Keratinocyte (primary cell): ENCODE measurements at regions not wholly inside any gene's neighbourhood (a gene's known extent, or its start where the extent isn't known, plus 50 kb on each side); places are given as distances from the start of the nearest gene placed in this dataset.

Experiments
- DNase-seq: peaks from one replicate; pipeline ENCODE4 v3.0.0-alpha.2; 2011; ENCODE audit warnings: low read depth, missing footprints, low spot score
- FAIRE-seq: peaks from 2 replicates; lab custom pipeline; 2011; peaks lifted over from hg19 to GRCh38; lab: Jason Lieb, UNC
- H2AFZ ChIP-seq: 2 replicates; pipeline ENCODE4 v1.6.0; 2012; ENCODE audit warnings: low read length, control low read depth, inconsistent platforms; ENCODE audit not compliant: control insufficient read depth
- H3K27ac ChIP-seq: 2 replicates; pipeline ENCODE4 v1.5.1; 2011; ENCODE audit warnings: low read length; ENCODE audit not compliant: control insufficient read depth, insufficient read depth
- H3K27me3 ChIP-seq: 3 replicates; pipeline ENCODE4 v1.6.0; 2011; ENCODE audit warnings: low read length; ENCODE audit not compliant: control insufficient read depth, insufficient read depth; ENCODE audit errors: extremely low read depth
- H3K36me3 ChIP-seq, 2 experiments: 2 replicates in 1 of 2; 3 replicates in 1 of 2; pipeline ENCODE4 v1.5.1; 2011; ENCODE audit warnings: low read length in 2 of 2, mild to moderate bottlenecking in 1 of 2; ENCODE audit not compliant: control insufficient read depth in 2 of 2, insufficient read depth in 2 of 2; ENCODE audit errors: extremely low read depth in 1 of 2
- H3K4me1 ChIP-seq: 3 replicates; pipeline ENCODE4 v1.5.1; 2011; ENCODE audit warnings: low read length; ENCODE audit not compliant: control insufficient read depth, insufficient read depth; ENCODE audit errors: extremely low read depth
- H3K4me2 ChIP-seq: 3 replicates; pipeline ENCODE4 v1.6.0; 2011; ENCODE audit warnings: low read depth, low read length; ENCODE audit not compliant: control insufficient read depth, insufficient read depth; ENCODE audit errors: extremely low read depth
- H3K4me3 ChIP-seq, 3 experiments: fragments of 200-600 bp in 1 of 3; sonication (generic) in 1 of 3; 2 replicates in 2 of 3; 3 replicates in 1 of 3; pipeline ENCODE4 v1.5.1; 2011 to 2016; ENCODE audit warnings: low read length in 3 of 3, mild to moderate bottlenecking in 3 of 3, control low read depth in 2 of 3, inconsistent platforms in 1 of 3, low read depth in 1 of 3, mixed read lengths in 1 of 3, mixed run types in 1 of 3, moderate library complexity in 1 of 3; ENCODE audit not compliant: control insufficient read depth in 2 of 3, insufficient read depth in 2 of 3; ENCODE audit errors: extremely low read depth in 1 of 3
- H3K79me2 ChIP-seq: 2 replicates; pipeline ENCODE4 v1.6.0; 2012; ENCODE audit warnings: low read length; ENCODE audit not compliant: control insufficient read depth, insufficient read depth
- H3K9ac ChIP-seq: 3 replicates; pipeline ENCODE4 v1.6.0; 2011; ENCODE audit warnings: low read length; ENCODE audit not compliant: control insufficient read depth, insufficient read depth; ENCODE audit errors: extremely low read depth
- H3K9me1 ChIP-seq: 3 replicates; pipeline ENCODE4 v1.6.0; 2011; ENCODE audit warnings: low read length; ENCODE audit not compliant: control insufficient read depth, insufficient read depth; ENCODE audit errors: extremely low read depth
- H3K9me3 ChIP-seq: 2 replicates; pipeline ENCODE4 v1.5.1; 2012; ENCODE audit warnings: low read depth, low read length; ENCODE audit not compliant: control insufficient read depth
- H4K20me1 ChIP-seq: 3 replicates; pipeline ENCODE4 v1.6.0; 2011; ENCODE audit warnings: low read length; ENCODE audit not compliant: control insufficient read depth, insufficient read depth; ENCODE audit errors: extremely low read depth
- EZH2 ChIP-seq: IDR thresholded peaks from one replicate; pipeline ENCODE4 v1.6.1; 2012; ENCODE audit warnings: inconsistent platforms, mild to moderate bottlenecking, low read length, moderate library complexity
- dilution Hi-C: fragments of 300-500 bp; cut with MboI; formaldehyde crosslinking; loops from one replicate; pipeline ENCODE4 v1.7.0; 2020; ENCODE audit warnings: low sequenced_read_pairs; ENCODE audit not compliant: extremely low pct_ligation_motif_present
- TF ChIP-seq, protein P1 (sequence below), 3 experiments: IDR thresholded peaks in 1 of 3; conservative IDR thresholded peaks in 1 of 3; optimal IDR thresholded peaks in 1 of 3; 2 replicates in 2 of 3; 3 replicates in 1 of 3; pipeline versions ENCODE3 to v1.5.1; 2011; ENCODE audit warnings: low read length in 3 of 3, mild to moderate bottlenecking in 3 of 3, moderate library complexity in 2 of 3, control low read depth in 1 of 3, inconsistent platforms in 1 of 3; ENCODE audit not compliant: insufficient read depth in 2 of 3; ENCODE audit errors: extremely low read depth in 1 of 3

DNA sequence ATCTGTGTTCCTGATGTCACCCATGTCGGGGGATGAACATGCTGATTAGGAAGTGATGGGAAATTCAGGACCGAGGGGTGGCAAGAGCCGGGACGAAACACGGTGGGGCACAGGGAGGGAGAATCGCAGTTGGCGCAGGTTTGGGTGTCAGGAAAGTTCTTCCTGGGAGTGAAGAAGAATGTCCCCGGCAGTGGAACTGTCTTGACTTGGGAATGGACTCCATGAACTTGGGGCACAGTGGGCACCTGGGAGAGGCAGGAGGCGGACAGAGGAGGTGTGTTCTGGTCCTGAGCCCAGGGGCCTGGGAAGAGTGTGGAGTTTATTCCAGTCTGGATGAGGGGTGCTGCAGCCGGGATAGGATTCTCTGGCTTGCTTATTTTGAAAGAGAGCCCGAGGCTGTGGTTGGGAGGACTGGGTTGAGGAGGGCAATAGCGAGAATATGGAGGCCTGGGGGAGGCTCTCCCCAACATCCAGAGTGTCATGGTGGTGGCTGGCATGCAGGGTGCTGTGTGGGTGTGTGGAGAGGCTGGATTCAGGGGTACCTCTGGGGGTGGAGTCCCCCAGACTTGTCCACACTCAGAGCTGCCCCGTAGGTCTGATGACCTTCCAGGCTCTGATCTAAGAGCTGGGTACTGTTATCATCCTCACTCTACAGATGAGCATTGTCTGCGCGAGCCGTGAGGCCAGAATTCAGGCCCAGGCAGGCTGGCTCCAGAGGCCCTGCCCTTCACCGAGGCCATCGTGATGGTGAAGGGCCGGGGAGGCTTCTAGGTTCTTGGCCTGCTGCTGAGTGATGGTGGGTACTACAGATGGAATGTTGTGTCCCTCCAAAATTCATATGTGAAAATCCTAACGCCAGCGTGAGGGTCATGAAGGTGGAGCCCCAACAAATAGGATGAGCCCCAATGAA lies 274.5 kb upstream of the C1orf174 start:
- dilution Hi-C loops = no loop called here
- no peak overlapping the region for H3K9ac ChIP-seq
- TF ChIP-seq, protein P1, sequence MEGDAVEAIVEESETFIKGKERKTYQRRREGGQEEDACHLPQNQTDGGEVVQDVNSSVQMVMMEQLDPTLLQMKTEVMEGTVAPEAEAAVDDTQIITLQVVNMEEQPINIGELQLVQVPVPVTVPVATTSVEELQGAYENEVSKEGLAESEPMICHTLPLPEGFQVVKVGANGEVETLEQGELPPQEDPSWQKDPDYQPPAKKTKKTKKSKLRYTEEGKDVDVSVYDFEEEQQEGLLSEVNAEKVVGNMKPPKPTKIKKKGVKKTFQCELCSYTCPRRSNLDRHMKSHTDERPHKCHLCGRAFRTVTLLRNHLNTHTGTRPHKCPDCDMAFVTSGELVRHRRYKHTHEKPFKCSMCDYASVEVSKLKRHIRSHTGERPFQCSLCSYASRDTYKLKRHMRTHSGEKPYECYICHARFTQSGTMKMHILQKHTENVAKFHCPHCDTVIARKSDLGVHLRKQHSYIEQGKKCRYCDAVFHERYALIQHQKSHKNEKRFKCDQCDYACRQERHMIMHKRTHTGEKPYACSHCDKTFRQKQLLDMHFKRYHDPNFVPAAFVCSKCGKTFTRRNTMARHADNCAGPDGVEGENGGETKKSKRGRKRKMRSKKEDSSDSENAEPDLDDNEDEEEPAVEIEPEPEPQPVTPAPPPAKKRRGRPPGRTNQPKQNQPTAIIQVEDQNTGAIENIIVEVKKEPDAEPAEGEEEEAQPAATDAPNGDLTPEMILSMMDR (optimal IDR thresholded peaks at IDR 0.05 in 1 of 3, IDR thresholded peaks at IDR 0.05 in 1 of 3, conservative IDR thresholded peaks at IDR 0.05 in 1 of 3; ENCODE audit: extremely low read depth in 1 of 3, insufficient read depth in 2 of 3, low read length in 3 of 3) = no peak
- TF ChIP-seq EZH2 = no peak
- H3K79me2 ChIP-seq = no peaks in the 10 kb centered on the region
- no peak overlapping the region for H3K4me2 ChIP-seq
- no peaks in the 10 kb centered on the region for H4K20me1 ChIP-seq
- H2AFZ ChIP-seq = no peak overlapping the region
- no peaks in the 10 kb centered on the region for H3K9me1 ChIP-seq
- peaks cover 19% of the 10 kb centered on the region for H3K9me3 ChIP-seq
- no peak overlapping the region for H3K4me3 ChIP-seq
- H3K36me3 ChIP-seq = no peaks in the 10 kb centered on the region
- DNase-seq = no peak
- no peak for FAIRE-seq
- no peak overlapping the region for H3K27ac ChIP-seq
- no peaks in the 10 kb centered on the region for H3K4me1 ChIP-seq
- H3K27me3 ChIP-seq = no peaks in the 10 kb centered on the region

DNA sequence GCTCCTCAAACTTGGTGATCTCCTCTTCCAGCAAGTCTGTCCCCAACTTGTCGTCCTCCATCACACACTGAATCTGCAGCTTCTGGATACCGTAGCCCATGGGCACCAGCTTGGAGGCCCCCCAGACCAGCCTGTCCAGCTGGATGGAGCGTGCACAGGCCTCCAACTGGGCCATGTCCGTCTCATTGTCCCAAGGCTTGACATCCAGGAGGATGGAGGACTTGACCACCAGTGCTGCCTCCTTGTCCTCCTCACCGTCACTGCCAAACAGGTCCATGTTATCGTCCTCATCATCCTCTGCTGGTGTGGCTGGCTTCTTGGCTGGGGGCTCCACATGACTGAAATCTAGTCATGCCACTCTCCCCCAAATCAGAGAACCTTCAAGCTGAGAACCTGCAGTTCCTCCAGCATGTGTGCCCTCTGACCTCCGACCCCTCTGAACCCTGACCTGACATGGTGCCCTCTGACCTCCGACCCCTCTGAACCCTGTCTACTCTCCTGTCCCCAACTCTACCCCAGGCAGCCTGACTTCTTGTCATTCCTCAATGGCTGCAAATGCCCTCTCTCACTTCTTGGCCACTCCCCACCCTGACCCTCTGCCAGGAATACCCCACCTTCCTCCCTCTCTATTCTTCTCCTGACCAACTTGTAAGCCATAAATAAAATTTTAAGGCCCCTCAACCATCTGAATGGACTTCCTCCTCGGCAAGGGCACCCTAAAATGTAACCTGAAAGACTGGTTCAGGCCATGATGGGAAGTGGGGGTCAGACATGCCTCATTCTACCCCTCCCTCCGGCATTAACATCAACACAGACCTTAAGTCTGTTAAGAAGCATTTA lies 275.7 kb upstream of the C1orf174 start:
- Histone ChIP-seq H3K36me3 (no peaks in the 10 kb centered on the region), H3K4me2 (no peak overlapping the region), H3K9me3 (peaks cover 25% of the 10 kb centered on the region), H3K79me2 (no peaks in the 10 kb centered on the region), H2AFZ (no peak overlapping the region), H3K27me3 (no peaks in the 10 kb centered on the region), H3K9me1 (no peaks in the 10 kb centered on the region), H3K9ac (no peak overlapping the region), H4K20me1 (no peaks in the 10 kb centered on the region), H3K4me1 (no peaks in the 10 kb centered on the region), H3K27ac (no peak overlapping the region), H3K4me3 (no peak overlapping the region)
- TF ChIP-seq, protein P1 (optimal IDR thresholded peaks at IDR 0.05 in 1 of 3, IDR thresholded peaks at IDR 0.05 in 1 of 3, conservative IDR thresholded peaks at IDR 0.05 in 1 of 3; ENCODE audit: extremely low read depth in 1 of 3, insufficient read depth in 2 of 3, low read length in 3 of 3) = no peak
- no peak for TF ChIP-seq EZH2
- FAIRE-seq (no peak), DNase-seq (no peak)
- dilution Hi-C loops = no loop called here
